Small intestine (tissue), 7 donors: ENCODE measurements at regions not wholly inside any gene's neighbourhood (a gene's known extent, or its start where the extent isn't known, plus 50 kb on each side); places are given as distances from the start of the nearest gene placed in this dataset.

Source experiments
- DNase-seq, 2 donors: peaks; one replicate each; pipeline versions ENCODE4 v3.0.0 to v3.0.0-alpha.2; 2013
- FAIRE-seq: peaks from 2 replicates; lab custom pipeline; 2012; peaks lifted over from hg19 to GRCh38; lab: Jason Lieb, UNC
- H3K27ac ChIP-seq, 3 donors: one replicate each; pipeline ENCODE4 v1.5.1; 2013; ENCODE audit warnings: low read length in 2 of 3, mild to moderate bottlenecking in 2 of 3, control low read depth in 1 of 3, inconsistent platforms in 1 of 3, low read depth in 1 of 3, moderate library complexity in 1 of 3
- H3K27me3 ChIP-seq, 3 donors: one replicate each; pipeline ENCODE4 v1.6.1; 2013; ENCODE audit warnings: low read length in 3 of 3, inconsistent platforms in 1 of 3; ENCODE audit not compliant: control insufficient read depth in 3 of 3, insufficient read depth in 3 of 3
- H3K36me3 ChIP-seq, 3 donors: one replicate each; pipeline ENCODE4 v1.6.1; 2013; ENCODE audit warnings: low read length in 3 of 3, inconsistent platforms in 1 of 3, low read depth in 1 of 3, mild to moderate bottlenecking in 1 of 3, moderate library complexity in 1 of 3; ENCODE audit not compliant: control insufficient read depth in 3 of 3, insufficient read depth in 2 of 3
- H3K4me1 ChIP-seq, 3 donors: one replicate each; pipeline ENCODE4 v1.6.1; 2013; ENCODE audit warnings: low read length in 2 of 3, inconsistent platforms in 1 of 3, low read depth in 1 of 3, mild to moderate bottlenecking in 1 of 3, moderate library complexity in 1 of 3; ENCODE audit not compliant: control insufficient read depth in 3 of 3, insufficient read depth in 2 of 3
- H3K4me3 ChIP-seq, 3 donors: one replicate each; pipeline ENCODE4 v1.5.1; 2013; ENCODE audit warnings: low read length in 3 of 3, control low read depth in 1 of 3, inconsistent platforms in 1 of 3, low read depth in 1 of 3, mild to moderate bottlenecking in 1 of 3, moderate library complexity in 1 of 3
- H3K9me3 ChIP-seq, 2 donors: one replicate each; pipeline ENCODE4 v1.6.1; 2013; ENCODE audit warnings: low read depth in 1 of 2, low read length in 1 of 2; ENCODE audit not compliant: control insufficient read depth in 2 of 2, insufficient read depth in 1 of 2
- WGBS, 3 donors: extraction: QIAGEN DNeasy Blood & Tissue Kit; methylation state at CpG; one replicate each; pipeline ENCODE4 v1.1.7; 2013; 5-methylcytosine and 5-hydroxymethylcytosine counted together
- donor health status: healthy with polysubstance abuse.
- donor health status: control.
- donor health status: control.
- donor health status: Bipolar disorder and iron deficiency.
- donor health status: healthy.

DNA sequence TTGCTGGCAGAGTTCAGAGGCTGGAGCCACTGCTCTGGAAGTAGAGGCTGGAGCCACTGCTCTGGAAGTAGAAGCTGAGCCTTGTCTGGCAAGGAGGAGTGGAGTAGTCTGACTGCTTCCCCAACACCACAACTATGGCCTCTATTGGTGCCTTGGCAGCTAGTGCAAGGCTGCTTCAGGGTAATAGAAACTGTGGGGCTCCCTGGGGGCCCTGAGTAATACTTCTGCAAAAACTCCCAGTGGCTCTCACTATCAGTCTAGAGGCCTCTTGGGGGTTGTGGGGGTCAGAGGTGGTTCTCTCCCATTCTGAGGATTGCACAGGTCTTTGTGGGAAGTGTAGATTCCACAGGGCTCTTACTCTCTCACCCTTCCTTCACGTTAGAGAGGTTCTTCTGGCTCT is 629.0 kb upstream of the PTPRD start:
- Histone ChIP-seq H3K27me3 (no peaks in the 10 kb centered on the region), H3K4me3 (no peak overlapping the region), H3K27ac (no peak overlapping the region), H3K9me3 (peaks cover 0 to 24% of the 10 kb centered on the region in 2 donors), H3K4me1 (no peaks in the 10 kb centered on the region), H3K36me3 (no peaks in the 10 kb centered on the region)
- no peak for DNase-seq
- WGBS, 3 donors: 4 to 65% (median 11%) methylated on average over 1 of the region's 1 CpG
- no peak for FAIRE-seq

DNA sequence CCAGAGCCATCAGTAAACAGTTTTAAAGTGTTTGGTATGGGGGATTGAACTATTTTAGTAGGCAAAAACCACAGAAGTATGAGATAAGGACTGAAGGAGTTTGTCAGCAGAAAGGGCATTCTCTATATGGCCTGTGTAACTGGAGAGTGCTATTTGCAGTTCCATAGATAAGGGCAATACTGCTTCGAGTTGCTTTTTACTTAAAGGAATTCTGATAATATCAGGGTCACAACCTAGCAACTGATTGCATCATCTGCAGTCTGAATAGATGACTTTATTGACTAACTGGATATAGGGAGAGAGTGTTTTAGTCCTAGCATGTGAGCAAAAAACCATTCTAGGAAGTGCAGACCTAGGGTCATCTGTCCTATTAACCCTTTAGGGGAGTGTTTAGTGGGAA is 645.2 kb upstream of the PTPRD start:
- Histone ChIP-seq H3K36me3 (no peaks in the 10 kb centered on the region), H3K4me1 (no peaks in the 10 kb centered on the region), H3K4me3 (no peak overlapping the region), H3K9me3 (peaks cover 0 to 33% of the 10 kb centered on the region in 2 donors), H3K27ac (no peak overlapping the region), H3K27me3 (no peaks in the 10 kb centered on the region)
- WGBS, 3 donors: 3 to 7% (median 3%) methylated on average over 1 of the region's 1 CpG
- DNase-seq (no peak), FAIRE-seq (no peak)

DNA sequence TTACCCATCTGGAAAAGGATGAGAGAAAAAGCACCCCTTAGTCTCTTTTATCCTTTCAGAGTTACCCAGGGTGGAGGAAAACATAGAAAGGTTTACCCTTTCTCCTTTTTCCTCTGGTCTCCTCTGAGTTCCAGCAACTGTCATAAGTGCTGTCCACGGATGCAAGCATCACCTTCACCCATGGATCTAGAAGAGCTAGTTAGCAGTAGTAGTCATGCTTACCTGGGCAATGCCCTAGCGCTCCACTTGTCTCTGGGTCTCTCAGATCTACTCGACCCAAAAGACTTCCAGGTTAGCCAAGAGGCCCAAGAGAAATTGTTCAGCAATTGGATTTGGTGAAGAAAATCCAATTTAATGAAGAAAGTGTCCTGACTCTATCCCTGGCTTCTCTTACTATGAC is 656.2 kb upstream of the PTPRD start:
- 52 to 55% (median 53%) methylated on average over 3 of the region's 3 CpGs for WGBS, 3 donors
- DNase-seq (no peak), FAIRE-seq (no peak)
- Histone ChIP-seq H3K27ac (no peak overlapping the region), H3K4me3 (no peak overlapping the region), H3K27me3 (no peaks in the 10 kb centered on the region), H3K9me3 (peaks cover 2 to 15% of the 10 kb centered on the region in 2 donors), H3K36me3 (no peaks in the 10 kb centered on the region), H3K4me1 (no peaks in the 10 kb centered on the region)

DNA sequence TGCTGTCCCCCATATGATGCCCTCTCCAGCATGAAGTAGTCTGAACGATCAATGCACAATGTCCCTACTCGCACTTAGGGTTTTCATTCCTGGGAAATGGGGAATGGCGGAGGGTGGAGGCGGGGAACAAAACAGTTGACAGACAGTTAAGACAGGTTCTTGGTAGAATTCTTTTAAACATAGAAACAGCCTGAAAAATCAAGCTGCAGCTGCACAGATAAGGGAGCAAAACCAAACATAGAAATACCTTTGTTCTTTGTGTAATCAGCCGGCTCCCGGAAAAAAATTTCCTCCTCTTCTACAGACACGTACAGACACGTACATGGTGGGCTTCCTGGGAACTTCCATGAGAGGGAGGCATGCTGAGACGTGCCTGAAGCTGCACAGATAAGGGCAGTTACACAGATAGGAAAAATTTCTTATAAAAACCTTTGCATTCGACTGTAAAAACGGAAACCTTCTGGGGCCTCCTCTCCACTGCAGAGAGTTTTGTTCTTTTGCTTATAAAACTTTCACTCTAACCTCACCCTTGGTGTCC is 662.4 kb upstream of the PTPRD start:
- FAIRE-seq: no peak
- Histone ChIP-seq H3K4me3 (no peak overlapping the region), H3K9me3 (peaks cover under 1 to 2% of the 10 kb centered on the region in 2 donors), H3K4me1 (no peaks in the 10 kb centered on the region), H3K27me3 (no peaks in the 10 kb centered on the region), H3K27ac (no peak overlapping the region), H3K36me3 (no peaks in the 10 kb centered on the region)
- no peak for DNase-seq
- 51 to 70% (median 67%) methylated on average over 11 of the region's 11 CpGs for WGBS, 3 donors

DNA sequence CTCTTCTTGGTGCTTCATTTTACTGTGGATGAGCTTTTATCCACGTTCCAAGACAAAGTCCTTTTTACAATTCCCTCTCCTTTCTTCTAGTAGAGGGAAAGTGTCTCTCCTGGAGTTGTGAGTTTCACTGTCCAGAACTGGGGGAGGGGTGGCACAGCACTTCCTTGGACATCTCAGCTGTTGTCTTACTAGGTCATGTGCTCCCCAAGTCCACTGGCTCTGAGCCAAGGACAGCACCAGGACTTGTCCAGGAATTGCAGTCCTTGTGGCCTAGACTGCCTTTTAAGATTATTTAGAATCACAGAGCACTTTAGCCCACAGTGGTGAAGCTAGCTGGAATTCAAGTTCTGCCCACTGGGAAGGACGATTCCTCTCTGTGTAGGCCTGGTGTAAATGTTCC is 700.2 kb upstream of the PTPRD start:
- Histone ChIP-seq H3K27ac (no peak overlapping the region), H3K36me3 (no peaks in the 10 kb centered on the region), H3K4me3 (no peak overlapping the region), H3K9me3 (peaks cover 0 to 2% of the 10 kb centered on the region in 2 donors), H3K27me3 (no peaks in the 10 kb centered on the region), H3K4me1 (no peaks in the 10 kb centered on the region)
- FAIRE-seq (no peak), DNase-seq (no peak)
- 24 to 49% (median 37%) methylated on average over 2 of the region's 2 CpGs for WGBS, 3 donors

DNA sequence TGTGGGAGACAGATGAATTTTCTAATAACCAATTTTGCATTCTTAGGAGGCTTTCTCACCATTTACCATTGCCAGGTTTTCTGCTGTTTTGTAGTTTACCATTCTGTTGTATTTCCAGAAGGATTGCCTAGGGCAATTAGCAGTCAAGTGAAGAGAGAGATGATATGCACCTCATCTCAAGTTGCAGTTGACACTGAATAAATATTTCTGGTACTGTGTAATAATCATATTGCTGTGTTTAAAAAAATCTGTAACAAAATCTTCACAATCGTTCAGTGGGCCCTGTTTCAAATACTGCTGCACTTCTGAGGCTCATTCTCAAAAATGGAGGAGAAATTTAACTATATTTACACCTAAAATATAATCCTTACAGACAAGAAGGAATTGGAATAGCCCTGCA is 706.1 kb upstream of the PTPRD start:
- no peaks in the 10 kb centered on the region for H3K27me3 ChIP-seq
- H3K9me3 ChIP-seq: no peaks in the 10 kb centered on the region
- no peaks in the 10 kb centered on the region for H3K4me1 ChIP-seq
- 43 to 56% (median 50%) methylated on average over 1 of the region's 1 CpG for WGBS, 3 donors
- no peak overlapping the region for H3K4me3 ChIP-seq
- no peak overlapping the region for H3K27ac ChIP-seq
- no peaks in the 10 kb centered on the region for H3K36me3 ChIP-seq
- DNase-seq (no peak), FAIRE-seq (no peak)

DNA sequence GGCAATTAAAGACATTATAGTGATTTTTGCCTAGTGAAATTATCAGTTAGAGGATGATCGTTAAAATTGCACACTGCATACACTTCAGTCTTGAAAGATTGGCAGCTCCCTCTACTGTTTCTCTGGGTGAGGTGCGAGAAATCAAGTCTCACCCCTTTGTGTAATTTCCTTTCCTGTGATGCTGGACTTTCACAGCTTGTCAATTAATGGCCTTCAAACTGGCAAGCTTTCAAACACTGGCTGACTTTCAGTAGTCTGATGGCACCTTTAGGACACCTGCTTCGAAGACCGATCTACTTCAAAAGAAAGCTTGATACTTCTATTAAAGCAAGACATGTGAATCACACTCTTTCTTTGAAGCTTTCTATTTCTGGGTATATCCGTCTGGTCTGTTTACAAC is 706.7 kb upstream of the PTPRD start:
- H3K36me3 ChIP-seq: no peaks in the 10 kb centered on the region
- H3K4me1 ChIP-seq: no peaks in the 10 kb centered on the region
- no peak overlapping the region for H3K4me3 ChIP-seq
- WGBS, 3 donors: 25 to 36% (median 26%) methylated on average over 5 of the region's 5 CpGs
- H3K9me3 ChIP-seq: no peaks in the 10 kb centered on the region
- no peak for FAIRE-seq
- DNase-seq: no peak
- H3K27me3 ChIP-seq: no peaks in the 10 kb centered on the region
- H3K27ac ChIP-seq: no peak overlapping the region

DNA sequence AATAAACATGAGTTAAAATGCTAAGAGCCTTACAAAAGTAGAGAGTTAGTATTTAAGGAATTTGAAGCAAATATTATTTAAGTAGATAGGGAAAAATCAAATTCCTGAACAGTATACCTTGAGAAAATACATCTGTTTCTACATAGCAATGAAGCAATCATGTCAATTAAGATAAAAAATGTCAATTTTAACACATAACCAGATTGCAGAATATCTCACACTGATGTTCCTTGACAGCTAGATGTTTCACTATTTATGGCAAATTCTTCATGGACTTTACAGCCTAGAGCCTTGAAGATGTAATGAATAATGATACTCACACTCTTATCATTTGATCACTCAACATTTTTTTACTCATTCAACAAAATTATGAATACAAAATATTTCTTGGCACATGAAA is 708.2 kb upstream of the PTPRD start:
- Histone ChIP-seq H3K27ac (no peak overlapping the region), H3K27me3 (no peaks in the 10 kb centered on the region), H3K9me3 (no peaks in the 10 kb centered on the region), H3K36me3 (no peaks in the 10 kb centered on the region), H3K4me1 (no peaks in the 10 kb centered on the region), H3K4me3 (no peak overlapping the region)
- DNase-seq (no peak), FAIRE-seq (no peak)

DNA sequence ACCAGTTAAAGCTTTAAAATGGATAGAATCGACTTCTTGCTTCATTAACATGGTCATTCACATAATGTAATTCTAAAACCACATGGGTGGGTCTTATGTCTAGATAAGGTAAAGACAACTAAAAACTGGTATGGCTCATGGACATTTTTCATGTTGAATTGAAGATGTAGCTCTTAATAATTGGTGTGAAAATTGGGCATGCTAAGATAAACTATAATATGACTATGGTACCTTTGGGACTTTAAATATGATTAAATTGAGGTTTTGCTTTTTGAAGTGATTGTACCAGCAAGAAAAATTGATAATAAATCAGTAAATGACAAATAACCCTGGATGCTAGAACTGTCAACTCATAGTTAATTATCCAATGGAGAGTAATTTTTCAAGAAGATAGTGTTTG is 710.7 kb upstream of the PTPRD start:
- no peak overlapping the region for H3K27ac ChIP-seq
- no peak overlapping the region for H3K4me3 ChIP-seq
- 29 to 72% (median 31%) methylated on average over 1 of the region's 1 CpG for WGBS, 3 donors
- no peaks in the 10 kb centered on the region for H3K27me3 ChIP-seq
- no peaks in the 10 kb centered on the region for H3K36me3 ChIP-seq
- H3K9me3 ChIP-seq: no peaks in the 10 kb centered on the region
- no peak for DNase-seq
- no peak for FAIRE-seq
- H3K4me1 ChIP-seq: no peaks in the 10 kb centered on the region
